ENCODE measurements at regions not wholly inside any gene's neighbourhood (a gene's known extent, or its start where the extent isn't known, plus 50 kb on each side); places are given as distances from the start of the nearest gene placed in this dataset.

GRCh38 chr1:105231378-105231777 is 1481.7 kb downstream of the AMY1C start:
- Histone ChIP-seq H3K23ac (ENCODE audit: low read length in 2 of 2) (no peak overlapping the region), H3K27ac (ENCODE audit: low read length, poor library complexity, severe bottlenecking) (no peak overlapping the region), H3K9me3 (ENCODE audit: control insufficient read depth, low read length) (no peaks in the 10 kb centered on the region), H3K4me1 (ENCODE audit: control insufficient read depth, insufficient read depth, low read depth, low read length) (no peaks in the 10 kb centered on the region), H3K4me3 (ENCODE audit: insufficient read depth in 1 of 2, low read depth in 1 of 2, low read length in 2 of 2) (no peak overlapping the region), H3K79me1 (replicated peaks; ENCODE audit: low read length, poor library complexity, severe bottlenecking) (no peaks in the 10 kb centered on the region), H3K27me3 (ENCODE audit: control insufficient read depth in 1 of 2, insufficient read depth in 1 of 2, low read length in 2 of 2) (no peaks in the 10 kb centered on the region), H3K14ac (ENCODE audit: low read length in 2 of 2) (no peak overlapping the region), H2AK5ac (ENCODE audit: low read length, severe bottlenecking) (no peak overlapping the region), H3K4ac (ENCODE audit: low read depth in 1 of 2, low read length in 2 of 2) (no peak overlapping the region), H2BK12ac (ENCODE audit: low read length in 2 of 2) (no peak overlapping the region), H2BK15ac (ENCODE audit: low read depth, poor library complexity, severe bottlenecking) (no peak overlapping the region), H3K36me3 (ENCODE audit: control insufficient read depth in 1 of 2, insufficient read depth in 2 of 2, low read depth in 1 of 2, low read length in 2 of 2) (no peaks in the 10 kb centered on the region), H3K18ac (ENCODE audit: low read depth in 1 of 2, low read length in 2 of 2) (no peak overlapping the region), H2BK5ac (ENCODE audit: low read depth, low read length, poor library complexity, severe bottlenecking) (no peak overlapping the region), H3K9ac (ENCODE audit: low read length) (no peak overlapping the region), H3K4me2 (ENCODE audit: low read length, poor library complexity, severe bottlenecking) (no peak overlapping the region), H4K8ac (ENCODE audit: low read length) (no peak overlapping the region), H2AFZ (ENCODE audit: low read depth, low read length) (no peak overlapping the region), H2BK120ac (ENCODE audit: low read depth, low read length) (no peak overlapping the region), H4K91ac (ENCODE audit: low read length) (no peak overlapping the region)
- no peak for DNase-seq
- WGBS, result no CpG with 5 or more reads among the region's 1 CpG

GRCh38 chr1:105243411-105243810 is 1493.7 kb downstream of the AMY1C start:
- H2AFZ ChIP-seq (ENCODE audit: low read depth, low read length), result no peak overlapping the region
- no peaks in the 10 kb centered on the region for H3K36me3 ChIP-seq (ENCODE audit: control insufficient read depth in 1 of 2, insufficient read depth in 2 of 2, low read depth in 1 of 2, low read length in 2 of 2)
- H2BK120ac ChIP-seq (ENCODE audit: low read depth, low read length), result no peak overlapping the region
- H2BK5ac ChIP-seq (ENCODE audit: low read depth, low read length, poor library complexity, severe bottlenecking), result no peak overlapping the region
- H3K4me1 ChIP-seq (ENCODE audit: control insufficient read depth, insufficient read depth, low read depth, low read length), result no peaks in the 10 kb centered on the region
- H3K27me3 ChIP-seq (ENCODE audit: control insufficient read depth in 1 of 2, insufficient read depth in 1 of 2, low read length in 2 of 2), result no peaks in the 10 kb centered on the region
- H3K4me2 ChIP-seq (ENCODE audit: low read length, poor library complexity, severe bottlenecking), result no peak overlapping the region
- no peak overlapping the region for H3K4ac ChIP-seq (ENCODE audit: low read depth in 1 of 2, low read length in 2 of 2)
- WGBS, result 83% methylated on average over 5 of the region's 7 CpGs
- H4K91ac ChIP-seq (ENCODE audit: low read length), result no peak overlapping the region
- H2AK5ac ChIP-seq (ENCODE audit: low read length, severe bottlenecking), result no peak overlapping the region
- DNase-seq, result no peak
- no peak overlapping the region for H3K4me3 ChIP-seq (ENCODE audit: insufficient read depth in 1 of 2, low read depth in 1 of 2, low read length in 2 of 2)
- no peak overlapping the region for H3K27ac ChIP-seq (ENCODE audit: low read length, poor library complexity, severe bottlenecking)
- no peak overlapping the region for H3K14ac ChIP-seq (ENCODE audit: low read length in 2 of 2)
- no peak overlapping the region for H3K9ac ChIP-seq (ENCODE audit: low read length)
- H3K18ac ChIP-seq (ENCODE audit: low read depth in 1 of 2, low read length in 2 of 2), result no peak overlapping the region
- no peak overlapping the region for H4K8ac ChIP-seq (ENCODE audit: low read length)
- no peak overlapping the region for H2BK12ac ChIP-seq (ENCODE audit: low read length in 2 of 2)
- no peaks in the 10 kb centered on the region for H3K79me1 ChIP-seq (replicated peaks; ENCODE audit: low read length, poor library complexity, severe bottlenecking)
- peaks cover 12% of the 10 kb centered on the region for H3K9me3 ChIP-seq (ENCODE audit: control insufficient read depth, low read length)
- no peak overlapping the region for H3K23ac ChIP-seq (ENCODE audit: low read length in 2 of 2)
- no peak overlapping the region for H2BK15ac ChIP-seq (ENCODE audit: low read depth, poor library complexity, severe bottlenecking)

- Histone ChIP-seq H3K23ac (ENCODE audit: low read length in 2 of 2) (no peak overlapping the region), H3K36me3 (ENCODE audit: control insufficient read depth in 1 of 2, insufficient read depth in 2 of 2, low read depth in 1 of 2, low read length in 2 of 2) (no peaks in the 10 kb centered on the region), H4K8ac (ENCODE audit: low read length) (no peak overlapping the region), H3K9ac (ENCODE audit: low read length) (no peak overlapping the region), H3K9me3 (ENCODE audit: control insufficient read depth, low read length) (peaks cover 12% of the 10 kb centered on the region), H4K91ac (ENCODE audit: low read length) (no peak overlapping the region), H3K14ac (ENCODE audit: low read length in 2 of 2) (no peak overlapping the region), H3K4me2 (ENCODE audit: low read length, poor library complexity, severe bottlenecking) (no peak overlapping the region), H3K18ac (ENCODE audit: low read depth in 1 of 2, low read length in 2 of 2) (no peak overlapping the region), H2BK5ac (ENCODE audit: low read depth, low read length, poor library complexity, severe bottlenecking) (no peak overlapping the region), H2BK15ac (ENCODE audit: low read depth, poor library complexity, severe bottlenecking) (no peak overlapping the region), H2AFZ (ENCODE audit: low read depth, low read length) (no peak overlapping the region), H3K27me3 (ENCODE audit: control insufficient read depth in 1 of 2, insufficient read depth in 1 of 2, low read length in 2 of 2) (no peaks in the 10 kb centered on the region), H3K27ac (ENCODE audit: low read length, poor library complexity, severe bottlenecking) (no peak overlapping the region), H2BK120ac (ENCODE audit: low read depth, low read length) (no peak overlapping the region), H3K4me1 (ENCODE audit: control insufficient read depth, insufficient read depth, low read depth, low read length) (no peaks in the 10 kb centered on the region), H2BK12ac (ENCODE audit: low read length in 2 of 2) (no peak overlapping the region), H3K79me1 (replicated peaks; ENCODE audit: low read length, poor library complexity, severe bottlenecking) (no peaks in the 10 kb centered on the region), H3K4ac (ENCODE audit: low read depth in 1 of 2, low read length in 2 of 2) (no peak overlapping the region), H3K4me3 (ENCODE audit: insufficient read depth in 1 of 2, low read depth in 1 of 2, low read length in 2 of 2) (no peak overlapping the region), H2AK5ac (ENCODE audit: low read length, severe bottlenecking) (no peak overlapping the region)
- DNase-seq, result no peak
- WGBS, result 60% methylated on average over 1 of the region's 1 CpG
Measured at GRCh38 chr1:105243969-105244368, 1494.3 kb downstream of the AMY1C start.

- no peak overlapping the region for H2BK15ac ChIP-seq (ENCODE audit: low read depth, poor library complexity, severe bottlenecking)
- H2BK12ac ChIP-seq (ENCODE audit: low read length in 2 of 2), result no peak overlapping the region
- no peak for DNase-seq
- peaks cover 1% of the 10 kb centered on the region for H3K9me3 ChIP-seq (ENCODE audit: control insufficient read depth, low read length)
- H3K9ac ChIP-seq (ENCODE audit: low read length), result no peak overlapping the region
- H3K27ac ChIP-seq (ENCODE audit: low read length, poor library complexity, severe bottlenecking), result no peak overlapping the region
- H2BK120ac ChIP-seq (ENCODE audit: low read depth, low read length), result no peak overlapping the region
- H4K8ac ChIP-seq (ENCODE audit: low read length), result no peak overlapping the region
- H2AFZ ChIP-seq (ENCODE audit: low read depth, low read length), result no peak overlapping the region
- no peak overlapping the region for H3K4ac ChIP-seq (ENCODE audit: low read depth in 1 of 2, low read length in 2 of 2)
- no peak overlapping the region for H3K4me2 ChIP-seq (ENCODE audit: low read length, poor library complexity, severe bottlenecking)
- H3K18ac ChIP-seq (ENCODE audit: low read depth in 1 of 2, low read length in 2 of 2), result no peak overlapping the region
- no peak overlapping the region for H2BK5ac ChIP-seq (ENCODE audit: low read depth, low read length, poor library complexity, severe bottlenecking)
- no peaks in the 10 kb centered on the region for H3K79me1 ChIP-seq (replicated peaks; ENCODE audit: low read length, poor library complexity, severe bottlenecking)
- WGBS, result 88% methylated on average over 1 of the region's 1 CpG
- no peaks in the 10 kb centered on the region for H3K4me1 ChIP-seq (ENCODE audit: control insufficient read depth, insufficient read depth, low read depth, low read length)
- no peak overlapping the region for H2AK5ac ChIP-seq (ENCODE audit: low read length, severe bottlenecking)
- no peak overlapping the region for H3K14ac ChIP-seq (ENCODE audit: low read length in 2 of 2)
- no peak overlapping the region for H3K4me3 ChIP-seq (ENCODE audit: insufficient read depth in 1 of 2, low read depth in 1 of 2, low read length in 2 of 2)
- no peak overlapping the region for H4K91ac ChIP-seq (ENCODE audit: low read length)
- no peak overlapping the region for H3K23ac ChIP-seq (ENCODE audit: low read length in 2 of 2)
- no peaks in the 10 kb centered on the region for H3K36me3 ChIP-seq (ENCODE audit: control insufficient read depth in 1 of 2, insufficient read depth in 2 of 2, low read depth in 1 of 2, low read length in 2 of 2)
- H3K27me3 ChIP-seq (ENCODE audit: control insufficient read depth in 1 of 2, insufficient read depth in 1 of 2, low read length in 2 of 2), result no peaks in the 10 kb centered on the region
Measured at GRCh38 chr1:105254906-105255305, 1505.2 kb downstream of the AMY1C start.
